ENCODE measurements at regions not wholly inside any gene's neighbourhood (a gene's known extent, or its start where the extent isn't known, plus 50 kb on each side); places are given as distances from the start of the nearest gene placed in this dataset.

DNA sequence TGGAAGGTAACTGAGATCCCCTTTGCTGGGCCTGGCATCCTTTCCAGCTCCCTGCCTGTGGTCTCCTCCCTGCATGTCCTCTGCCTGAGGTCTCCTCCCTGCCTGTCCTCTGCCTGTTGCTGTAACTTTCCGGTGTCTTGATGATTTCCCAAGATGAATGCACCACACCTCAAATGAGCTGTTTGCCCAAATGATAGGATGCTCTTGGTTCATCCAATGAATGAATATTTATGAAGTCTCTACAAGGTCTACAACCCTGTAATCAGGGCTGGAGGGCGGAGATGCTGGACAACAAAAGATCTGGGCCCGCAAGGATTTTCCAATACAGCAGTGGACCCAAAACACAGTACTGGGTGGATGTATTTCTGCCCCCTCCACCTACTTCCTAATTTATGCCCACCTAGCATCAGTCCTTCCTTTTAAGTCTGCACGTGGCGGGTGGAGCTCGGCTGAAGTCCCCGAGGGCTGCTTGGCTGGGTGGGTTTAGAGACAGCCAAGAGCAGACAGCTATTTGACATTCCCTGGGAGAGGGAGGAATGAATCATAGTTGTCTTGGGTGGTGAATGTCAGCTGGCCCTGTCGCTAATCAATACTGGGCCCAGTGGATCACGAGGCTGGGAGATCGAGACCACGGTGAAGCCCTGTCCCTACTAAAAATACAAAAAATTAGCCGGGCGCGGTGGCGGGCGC is 60.3 kb upstream of the GRHL3 start:
- DNase-seq (ENCODE audit: low spot score) (no peak), ATAC-seq (no peak)
- no peaks in the 10 kb centered on the region; the same call in 1 of the 2 replicates for H3K27me3 Mint-ChIP-seq (ENCODE audit: low read depth)
- no peaks in the 10 kb centered on the region for H3K36me3 Mint-ChIP-seq
- no peak for TF ChIP-seq CREB1 (CRISPR knock-in tag; IDR thresholded peaks at IDR 0.05)
- TF ChIP-seq CTCF (IDR thresholded peaks at IDR 0.05): no peak
- no peak for TF ChIP-seq JUN (CRISPR knock-in tag; IDR thresholded peaks at IDR 0.05)
- TF ChIP-seq ZSCAN18 (CRISPR knock-in tag; IDR thresholded peaks at IDR 0.05): no peak
- TF ChIP-seq E2F4 (CRISPR knock-in tag; IDR thresholded peaks at IDR 0.05; ENCODE audit: borderline replicate concordance, low read depth): no peak
- TF ChIP-seq, protein P1, sequence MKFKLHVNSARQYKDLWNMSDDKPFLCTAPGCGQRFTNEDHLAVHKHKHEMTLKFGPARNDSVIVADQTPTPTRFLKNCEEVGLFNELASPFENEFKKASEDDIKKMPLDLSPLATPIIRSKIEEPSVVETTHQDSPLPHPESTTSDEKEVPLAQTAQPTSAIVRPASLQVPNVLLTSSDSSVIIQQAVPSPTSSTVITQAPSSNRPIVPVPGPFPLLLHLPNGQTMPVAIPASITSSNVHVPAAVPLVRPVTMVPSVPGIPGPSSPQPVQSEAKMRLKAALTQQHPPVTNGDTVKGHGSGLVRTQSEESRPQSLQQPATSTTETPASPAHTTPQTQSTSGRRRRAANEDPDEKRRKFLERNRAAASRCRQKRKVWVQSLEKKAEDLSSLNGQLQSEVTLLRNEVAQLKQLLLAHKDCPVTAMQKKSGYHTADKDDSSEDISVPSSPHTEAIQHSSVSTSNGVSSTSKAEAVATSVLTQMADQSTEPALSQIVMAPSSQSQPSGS (CRISPR knock-in tag; IDR thresholded peaks at IDR 0.05; ENCODE audit: borderline replicate concordance, low read depth): no peak
- TF ChIP-seq ZBTB21 (CRISPR knock-in tag; IDR thresholded peaks at IDR 0.05; ENCODE audit: borderline replicate concordance): no peak
- no peak for TF ChIP-seq ZNF423 (CRISPR knock-in tag; IDR thresholded peaks at IDR 0.05)
- TF ChIP-seq, protein P2, sequence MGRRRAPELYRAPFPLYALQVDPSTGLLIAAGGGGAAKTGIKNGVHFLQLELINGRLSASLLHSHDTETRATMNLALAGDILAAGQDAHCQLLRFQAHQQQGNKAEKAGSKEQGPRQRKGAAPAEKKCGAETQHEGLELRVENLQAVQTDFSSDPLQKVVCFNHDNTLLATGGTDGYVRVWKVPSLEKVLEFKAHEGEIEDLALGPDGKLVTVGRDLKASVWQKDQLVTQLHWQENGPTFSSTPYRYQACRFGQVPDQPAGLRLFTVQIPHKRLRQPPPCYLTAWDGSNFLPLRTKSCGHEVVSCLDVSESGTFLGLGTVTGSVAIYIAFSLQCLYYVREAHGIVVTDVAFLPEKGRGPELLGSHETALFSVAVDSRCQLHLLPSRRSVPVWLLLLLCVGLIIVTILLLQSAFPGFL (CRISPR knock-in tag; IDR thresholded peaks at IDR 0.05; ENCODE audit: borderline replicate concordance): no peak
- TF ChIP-seq TEAD1 (CRISPR knock-in tag; IDR thresholded peaks at IDR 0.05): no peak
- TF ChIP-seq, protein P3, sequence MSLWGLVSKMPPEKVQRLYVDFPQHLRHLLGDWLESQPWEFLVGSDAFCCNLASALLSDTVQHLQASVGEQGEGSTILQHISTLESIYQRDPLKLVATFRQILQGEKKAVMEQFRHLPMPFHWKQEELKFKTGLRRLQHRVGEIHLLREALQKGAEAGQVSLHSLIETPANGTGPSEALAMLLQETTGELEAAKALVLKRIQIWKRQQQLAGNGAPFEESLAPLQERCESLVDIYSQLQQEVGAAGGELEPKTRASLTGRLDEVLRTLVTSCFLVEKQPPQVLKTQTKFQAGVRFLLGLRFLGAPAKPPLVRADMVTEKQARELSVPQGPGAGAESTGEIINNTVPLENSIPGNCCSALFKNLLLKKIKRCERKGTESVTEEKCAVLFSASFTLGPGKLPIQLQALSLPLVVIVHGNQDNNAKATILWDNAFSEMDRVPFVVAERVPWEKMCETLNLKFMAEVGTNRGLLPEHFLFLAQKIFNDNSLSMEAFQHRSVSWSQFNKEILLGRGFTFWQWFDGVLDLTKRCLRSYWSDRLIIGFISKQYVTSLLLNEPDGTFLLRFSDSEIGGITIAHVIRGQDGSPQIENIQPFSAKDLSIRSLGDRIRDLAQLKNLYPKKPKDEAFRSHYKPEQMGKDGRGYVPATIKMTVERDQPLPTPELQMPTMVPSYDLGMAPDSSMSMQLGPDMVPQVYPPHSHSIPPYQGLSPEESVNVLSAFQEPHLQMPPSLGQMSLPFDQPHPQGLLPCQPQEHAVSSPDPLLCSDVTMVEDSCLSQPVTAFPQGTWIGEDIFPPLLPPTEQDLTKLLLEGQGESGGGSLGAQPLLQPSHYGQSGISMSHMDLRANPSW (CRISPR knock-in tag; conservative IDR thresholded peaks at IDR 0.05; ENCODE audit: low read depth): no peak
- TF ChIP-seq MXD4 (CRISPR knock-in tag; IDR thresholded peaks at IDR 0.05; ENCODE audit: borderline replicate concordance): no peak
- no peak for TF ChIP-seq ZNF532 (CRISPR knock-in tag; IDR thresholded peaks at IDR 0.05; ENCODE audit: borderline replicate concordance)
- TF ChIP-seq, protein P4, sequence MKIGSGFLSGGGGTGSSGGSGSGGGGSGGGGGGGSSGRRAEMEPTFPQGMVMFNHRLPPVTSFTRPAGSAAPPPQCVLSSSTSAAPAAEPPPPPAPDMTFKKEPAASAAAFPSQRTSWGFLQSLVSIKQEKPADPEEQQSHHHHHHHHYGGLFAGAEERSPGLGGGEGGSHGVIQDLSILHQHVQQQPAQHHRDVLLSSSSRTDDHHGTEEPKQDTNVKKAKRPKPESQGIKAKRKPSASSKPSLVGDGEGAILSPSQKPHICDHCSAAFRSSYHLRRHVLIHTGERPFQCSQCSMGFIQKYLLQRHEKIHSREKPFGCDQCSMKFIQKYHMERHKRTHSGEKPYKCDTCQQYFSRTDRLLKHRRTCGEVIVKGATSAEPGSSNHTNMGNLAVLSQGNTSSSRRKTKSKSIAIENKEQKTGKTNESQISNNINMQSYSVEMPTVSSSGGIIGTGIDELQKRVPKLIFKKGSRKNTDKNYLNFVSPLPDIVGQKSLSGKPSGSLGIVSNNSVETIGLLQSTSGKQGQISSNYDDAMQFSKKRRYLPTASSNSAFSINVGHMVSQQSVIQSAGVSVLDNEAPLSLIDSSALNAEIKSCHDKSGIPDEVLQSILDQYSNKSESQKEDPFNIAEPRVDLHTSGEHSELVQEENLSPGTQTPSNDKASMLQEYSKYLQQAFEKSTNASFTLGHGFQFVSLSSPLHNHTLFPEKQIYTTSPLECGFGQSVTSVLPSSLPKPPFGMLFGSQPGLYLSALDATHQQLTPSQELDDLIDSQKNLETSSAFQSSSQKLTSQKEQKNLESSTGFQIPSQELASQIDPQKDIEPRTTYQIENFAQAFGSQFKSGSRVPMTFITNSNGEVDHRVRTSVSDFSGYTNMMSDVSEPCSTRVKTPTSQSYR (CRISPR knock-in tag; IDR thresholded peaks at IDR 0.05): no peak
- TF ChIP-seq ETV6 (CRISPR knock-in tag; IDR thresholded peaks at IDR 0.05): no peak
- no peak for TF ChIP-seq NFATC4 (CRISPR knock-in tag; IDR thresholded peaks at IDR 0.05)
- no peak for TF ChIP-seq ZNF219 (CRISPR knock-in tag; IDR thresholded peaks at IDR 0.05; ENCODE audit: borderline replicate concordance)
- TF ChIP-seq, protein P5, sequence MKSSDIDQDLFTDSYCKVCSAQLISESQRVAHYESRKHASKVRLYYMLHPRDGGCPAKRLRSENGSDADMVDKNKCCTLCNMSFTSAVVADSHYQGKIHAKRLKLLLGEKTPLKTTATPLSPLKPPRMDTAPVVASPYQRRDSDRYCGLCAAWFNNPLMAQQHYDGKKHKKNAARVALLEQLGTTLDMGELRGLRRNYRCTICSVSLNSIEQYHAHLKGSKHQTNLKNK (CRISPR knock-in tag; IDR thresholded peaks at IDR 0.05): no peak
- CTCF ChIA-PET: interaction anchor here (2.0 kb wide), 1 partner anchor 57 kb away, joined by 5 read pairs; no protein-coding TSS in a partner anchor
- POLR2A ChIA-PET: no interaction called here
- H3K4me1 Mint-ChIP-seq: no peaks in the 10 kb centered on the region; the same call in 1 of the 2 replicates
- H3K4me3 Mint-ChIP-seq: no peak overlapping the region
- H3K9me3 Mint-ChIP-seq: peaks cover 15% of the 10 kb centered on the region
- no peak overlapping the region for H3K27ac Mint-ChIP-seq

Measured in WTC11 (cell line).